ENCODE measurements at regions not wholly inside any gene's neighbourhood (a gene's known extent, or its start where the extent isn't known, plus 50 kb on each side); places are given as distances from the start of the nearest gene placed in this dataset.

- TF ChIP-seq GABPB2 (CRISPR knock-in tag; conservative IDR thresholded peaks at IDR 0.05) (no peak), CTCF (IDR thresholded peaks at IDR 0.05 in 2 of 3, conservative IDR thresholded peaks at IDR 0.05 in 1 of 3; ENCODE audit: insufficient read depth in 2 of 3, low read depth in 1 of 3, low read length in 3 of 3) (peak; percentile 28 to 51 (median 50); a peak in 5 of 6 replicates), REST (IDR thresholded peaks at IDR 0.05; ENCODE audit: borderline replicate concordance) (peak; percentile 15; the same call in 1 of the 2 replicates), REST (CRISPR knock-in tag; IDR thresholded peaks at IDR 0.05; ENCODE audit: low read depth) (no peak), POLR2AphosphoS2 (IDR thresholded peaks at IDR 0.05; ENCODE audit: low read length) (no peak), RAD21 (CRISPR knock-in tag; conservative IDR thresholded peaks at IDR 0.05 in 1 of 2, IDR thresholded peaks at IDR 0.05 in 1 of 2) (peak; percentile 43 to 58)
Measured at GRCh38 chr3:176633511-176633910, 563.8 kb downstream of the TBL1XR1 start (continued).

All from K562 (cell line).